Brain microvascular endothelial cell (primary cell): ENCODE measurements at regions not wholly inside any gene's neighbourhood (a gene's known extent, or its start where the extent isn't known, plus 50 kb on each side); places are given as distances from the start of the nearest gene placed in this dataset.
"Not testable (repeated sequence)": the region's sequence is repeated elsewhere in the genome, so short reads cannot be mapped to it uniquely, and the experiment has no call there.

ENCODE experiments used
- DNase-seq: peaks from one replicate; pipeline ENCODE4 v3.0.0-alpha.2; 2020
- H3K27ac ChIP-seq: fragments of 250-450 bp; sonication (Bioruptor Pico); 2 replicates; pipeline ENCODE4 v1.5.1; 2020; ENCODE audit warnings: mild to moderate bottlenecking, moderate library complexity
- H3K27me3 ChIP-seq: fragments of 250-450 bp; sonication (Bioruptor Pico); replicated peaks from 2 replicates; pipeline ENCODE4 v1.5.1; 2020; ENCODE audit warnings: mild to moderate bottlenecking
- H3K36me3 ChIP-seq: fragments of 250-450 bp; sonication (Bioruptor Pico); replicated peaks from 2 replicates; pipeline ENCODE4 v1.5.1; 2020; ENCODE audit warnings: mild to moderate bottlenecking
- H3K4me3 ChIP-seq: 2 replicates; pipeline ENCODE4 v1.5.1; 2011; ENCODE audit warnings: low read depth, mild to moderate bottlenecking, control low read depth, low read length, moderate library complexity
- CTCF ChIP-seq: IDR thresholded peaks from 2 replicates; pipeline ENCODE4 v1.5.1; 2011; ENCODE audit warnings: low read depth, mild to moderate bottlenecking, moderate library complexity, low read length, control low read depth, inconsistent platforms; ENCODE audit errors: missing control alignments
- in situ Hi-C: cut with HindIII; loops from 2 replicates; pipeline ENCODE4 v1.10.0; 2017; ENCODE audit warnings: low sequenced_read_pairs, low pct_ligation_motif_present

DNA sequence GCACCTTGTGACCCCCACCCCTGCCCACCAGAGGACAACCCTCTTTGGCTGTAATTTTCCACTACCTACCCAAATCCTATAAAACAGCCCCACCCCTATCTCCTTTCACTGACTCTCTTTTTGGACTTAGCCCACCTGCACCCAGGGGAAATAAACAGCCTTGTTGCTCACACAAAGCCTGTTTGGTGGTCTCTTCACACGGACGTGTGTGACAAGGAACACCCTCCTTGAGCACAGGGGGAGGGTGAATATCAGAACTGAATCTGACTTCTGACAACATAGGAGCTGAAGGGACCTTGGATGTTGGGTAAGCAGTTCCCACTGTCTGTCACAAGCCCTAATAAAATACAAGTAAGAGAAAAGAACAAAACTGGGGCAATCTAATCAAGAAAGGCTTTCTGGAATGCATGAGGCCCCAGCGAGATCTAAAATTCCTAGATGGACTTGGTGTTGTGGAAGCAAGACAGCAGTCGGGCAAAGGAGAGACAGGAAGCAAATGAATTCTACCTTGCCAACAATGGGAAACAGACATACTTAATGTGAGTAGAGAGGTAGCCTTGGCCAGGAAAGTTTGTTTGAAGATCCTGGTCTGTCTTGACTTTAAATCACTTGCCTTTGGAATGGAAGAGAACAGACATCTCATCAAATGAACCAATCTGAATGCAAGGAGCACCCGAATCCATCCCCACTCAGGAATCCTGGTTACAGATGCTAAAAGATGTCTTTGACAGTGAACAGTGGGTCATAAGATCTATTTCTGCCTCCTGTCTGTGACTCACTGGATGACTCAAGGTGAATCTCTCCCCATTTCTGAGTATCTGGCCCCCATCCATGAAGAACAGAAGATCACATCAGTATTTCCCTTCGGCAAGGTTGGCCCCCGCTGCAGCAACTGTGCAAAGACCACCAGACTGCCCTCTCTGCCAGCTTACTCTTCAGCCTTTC lies 53.3 kb downstream of the OLFML3 start:
- in situ Hi-C loops, result no loop called here
- TF ChIP-seq CTCF, result no peak
- no peak overlapping the region for H3K27ac ChIP-seq
- peak; percentile 70 for DNase-seq
- H3K36me3 ChIP-seq, result no peaks in the 10 kb centered on the region
- H3K4me3 ChIP-seq, result no peak overlapping the region
- no peaks in the 10 kb centered on the region for H3K27me3 ChIP-seq

DNA sequence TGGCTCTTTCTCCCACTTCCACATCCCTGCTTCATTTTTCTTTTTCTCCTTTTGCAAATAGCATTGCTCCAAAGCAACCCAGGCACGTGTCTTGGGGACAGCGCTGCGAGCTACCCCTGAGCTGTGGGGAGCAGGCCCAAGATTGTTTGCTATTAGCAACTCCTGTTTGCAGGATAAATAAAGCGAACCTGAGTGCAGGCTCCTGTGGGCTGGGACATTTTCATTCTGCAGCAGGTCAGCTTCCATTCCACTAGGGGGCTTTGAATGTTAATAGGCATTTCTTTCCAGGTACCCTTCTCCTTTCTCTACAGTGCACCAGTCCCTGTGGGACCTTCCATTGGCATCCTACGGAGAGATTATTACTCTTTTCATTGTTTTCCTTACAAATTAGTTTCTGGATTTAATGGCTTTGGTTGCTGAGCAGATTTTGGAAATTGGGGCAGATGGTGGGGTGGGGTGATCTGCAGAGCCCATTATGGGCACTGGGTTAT lies 54.0 kb downstream of the OLFML3 start:
- in situ Hi-C loops, result no loop called here

DNA sequence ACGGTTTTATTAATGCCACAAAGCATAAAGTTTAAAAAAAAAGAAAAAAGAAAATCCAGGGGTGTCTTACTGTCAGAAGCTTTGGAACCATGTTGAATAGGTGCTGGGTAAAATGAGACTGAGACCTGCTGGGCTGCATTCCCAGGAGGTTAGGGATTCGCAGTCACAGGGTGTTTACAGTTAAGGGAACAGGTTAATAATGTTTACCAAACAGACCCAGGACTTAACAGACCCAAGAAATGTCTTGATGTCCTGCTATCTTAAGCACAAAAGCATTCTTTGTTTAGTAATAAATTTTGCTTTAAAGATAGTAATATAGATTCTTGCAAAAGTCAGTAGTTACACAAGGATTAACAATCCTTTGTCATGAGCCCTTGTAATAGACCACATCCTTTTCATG lies 54.7 kb downstream of the OLFML3 start:
- in situ Hi-C loops, result no loop called here
- no peak for TF ChIP-seq CTCF
- Histone ChIP-seq H3K27me3 (no peaks in the 10 kb centered on the region), H3K4me3 (no peak overlapping the region), H3K36me3 (no peaks in the 10 kb centered on the region), H3K27ac (no peak overlapping the region)
- no peak for DNase-seq

More for the DNA sequence above, 54.0 kb downstream of the OLFML3 start:
- TF ChIP-seq CTCF, result peak; percentile 78
- Histone ChIP-seq H3K36me3 (no peaks in the 10 kb centered on the region), H3K27me3 (no peaks in the 10 kb centered on the region), H3K4me3 (no peak overlapping the region), H3K27ac (no peak overlapping the region)
- DNase-seq, result no peak

GRCh38 chr1:114034567-114035303 lies 55.5 kb downstream of the OLFML3 start:
- in situ Hi-C loops, result no loop called here
- no peak overlapping the region for H3K4me3 ChIP-seq
- no peak overlapping the region for H3K27ac ChIP-seq
- no peak for DNase-seq
- TF ChIP-seq CTCF, result no peak
- H3K36me3 ChIP-seq, result no peaks in the 10 kb centered on the region
- H3K27me3 ChIP-seq, result no peaks in the 10 kb centered on the region

DNA sequence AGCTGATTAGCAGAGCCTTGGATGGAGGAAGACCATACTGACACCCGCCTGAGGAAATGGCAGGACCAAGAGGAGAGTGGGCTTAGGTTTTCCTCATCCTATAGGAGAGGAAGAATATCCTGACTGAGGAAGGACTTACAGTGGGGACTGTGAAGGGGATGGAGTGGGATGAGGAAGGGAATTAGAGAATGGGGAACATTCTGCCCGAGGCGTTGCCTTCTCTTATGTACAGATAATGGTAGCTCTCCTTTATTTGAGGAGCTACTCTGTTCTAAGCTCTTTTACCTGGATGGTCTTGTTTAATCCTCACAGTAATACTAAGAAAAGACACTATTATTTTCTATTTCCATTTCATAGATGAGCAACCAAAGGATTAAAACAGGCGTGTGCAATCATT lies 56.0 kb downstream of the OLFML3 start:
- TF ChIP-seq CTCF, result no peak
- Histone ChIP-seq H3K4me3 (no peak overlapping the region), H3K27ac (no peak overlapping the region), H3K36me3 (no peaks in the 10 kb centered on the region), H3K27me3 (no peaks in the 10 kb centered on the region)
- no peak for DNase-seq
- in situ Hi-C loops, result no loop called here

GRCh38 chr1:114036841-114037630 lies 57.8 kb downstream of the OLFML3 start:
- DNase-seq, result not testable (repeated sequence)

More at GRCh38 chr1:114036841-114037630, 57.8 kb downstream of the OLFML3 start:
- H3K27ac ChIP-seq, in situ Hi-C loops, H3K4me3 ChIP-seq, H3K27me3 ChIP-seq, H3K36me3 ChIP-seq: not testable (repeated sequence)
